Common myeloid progenitor, CD34-positive (primary cell): ENCODE measurements at regions not wholly inside any gene's neighbourhood (a gene's known extent, or its start where the extent isn't known, plus 50 kb on each side); places are given as distances from the start of the nearest gene placed in this dataset.

Experiments
- CTCF ChIA-PET: fragments of 350-600 bp; sonication (Branson Sonifier 250); formaldehyde crosslinking; loops from one replicate; lab custom pipeline; 2021; ENCODE audit warnings: antibody characterized with exemption; lab: Charles Lee
- POLR2A ChIA-PET: fragments of 350-600 bp; sonication (Branson Sonifier 250); formaldehyde crosslinking; loops from one replicate; lab custom pipeline; 2021; ENCODE audit warnings: antibody characterized with exemption; lab: Charles Lee
- DNase-seq, 3 donors: peaks; one replicate each; pipeline versions ENCODE4 v3.0.0 to v3.0.0-alpha.2; 2013
- H3K27ac ChIP-seq, 2 experiments: 1 replicate in 1 of 2; 2 replicates in 1 of 2; pipeline ENCODE4 v1.7.0; 2013; ENCODE audit warnings: inconsistent platforms in 2 of 2, low read length in 2 of 2, mild to moderate bottlenecking in 2 of 2, low read depth in 1 of 2, moderate library complexity in 1 of 2; ENCODE audit not compliant: severe bottlenecking in 2 of 2, insufficient read depth in 1 of 2, poor library complexity in 1 of 2
- H3K27me3 ChIP-seq, 5 experiments: replicated peaks in 2 of 5; 1 replicate in 3 of 5; 2 replicates in 2 of 5; pipeline versions ENCODE4 v1.6.1 to v1.7.0; 2013; ENCODE audit warnings: low read length in 4 of 5, mild to moderate bottlenecking in 2 of 5, moderate library complexity in 2 of 5, inconsistent platforms in 1 of 5; ENCODE audit not compliant: insufficient read depth in 5 of 5, control insufficient read depth in 4 of 5
- H3K36me3 ChIP-seq, 4 experiments: 1 replicate in 2 of 4; 2 replicates in 2 of 4; pipeline versions ENCODE4 v1.6.1 to v1.7.0; 2013; ENCODE audit warnings: low read length in 3 of 4, control low read depth in 1 of 4, mild to moderate bottlenecking in 1 of 4; ENCODE audit not compliant: control insufficient read depth in 4 of 4, insufficient read depth in 4 of 4
- H3K4me1 ChIP-seq, 4 experiments: 1 replicate in 3 of 4; 2 replicates in 1 of 4; pipeline versions ENCODE4 v1.6.1 to v1.7.1; 2013; ENCODE audit warnings: low read length in 3 of 4, mild to moderate bottlenecking in 3 of 4, control low read depth in 1 of 4, inconsistent platforms in 1 of 4, moderate library complexity in 1 of 4; ENCODE audit not compliant: control insufficient read depth in 4 of 4, insufficient read depth in 4 of 4; ENCODE audit errors: control extremely low read depth in 1 of 4
- H3K4me3 ChIP-seq, 7 experiments: 1 replicate in 4 of 7; 2 replicates in 3 of 7; pipeline versions ENCODE4 v1.5.1 to v1.7.0; 2013; ENCODE audit warnings: mild to moderate bottlenecking in 7 of 7, low read length in 6 of 7, moderate library complexity in 6 of 7, inconsistent platforms in 2 of 7, low read depth in 2 of 7, control low read depth in 1 of 7; ENCODE audit not compliant: insufficient read depth in 4 of 7, control insufficient read depth in 1 of 7; ENCODE audit errors: extremely low read depth in 1 of 7
- H3K9me3 ChIP-seq, 5 experiments: 1 replicate in 4 of 5; 2 replicates in 1 of 5; pipeline versions ENCODE4 v1.6.1 to v1.7.1; 2013; ENCODE audit warnings: low read length in 4 of 5, mild to moderate bottlenecking in 2 of 5, inconsistent platforms in 1 of 5, low read depth in 1 of 5, moderate library complexity in 1 of 5; ENCODE audit not compliant: control insufficient read depth in 4 of 5, insufficient read depth in 2 of 5; ENCODE audit errors: control extremely low read depth in 1 of 5
- WGBS: methylation state at CpG from one replicate; pipeline ENCODE4 v1.1.5; 2013; ENCODE audit not compliant: insufficient coverage; 5-methylcytosine and 5-hydroxymethylcytosine counted together

GRCh38 chr16:72394526-72394925 lies 222.6 kb upstream of the PMFBP1 start:
- ChIA-PET POLR2A (no interaction called here), CTCF (no interaction called here)

GRCh38 chr16:72389791-72390190 lies 217.8 kb upstream of the PMFBP1 start:
- Histone ChIP-seq H3K4me3 (no peak overlapping the region), H3K27ac (no peak overlapping the region), H3K9me3 (peaks cover 0 to 41% (median 3%) of the 10 kb centered on the region in 5 experiments), H3K4me1 (no peaks in the 10 kb centered on the region), H3K36me3 (peaks cover 2 to 26% (median 5%) of the 10 kb centered on the region in 4 experiments), H3K27me3 (no peaks in the 10 kb centered on the region)
- ChIA-PET POLR2A (no interaction called here), CTCF (no interaction called here)
- WGBS, result 100% methylated on average over 2 of the region's 3 CpGs
- DNase-seq, result no peak

More at GRCh38 chr16:72394526-72394925, 222.6 kb upstream of the PMFBP1 start:
- Histone ChIP-seq H3K4me1 (no peaks in the 10 kb centered on the region), H3K9me3 (peaks cover 0 to 15% (median 2%) of the 10 kb centered on the region in 5 experiments), H3K27me3 (no peaks in the 10 kb centered on the region), H3K4me3 (no peak overlapping the region), H3K27ac (no peak overlapping the region), H3K36me3 (peaks cover 0 to 5% (median 3%) of the 10 kb centered on the region in 4 experiments)
- DNase-seq, result no peak

- DNase-seq, result no peak
- H3K36me3 ChIP-seq, result peaks cover 2 to 26% (median 5%) of the 10 kb centered on the region in 4 experiments
- CTCF ChIA-PET, result no interaction called here
- H3K27ac ChIP-seq, result no peak overlapping the region
- H3K9me3 ChIP-seq, result peaks cover 0 to 35% (median 2%) of the 10 kb centered on the region in 5 experiments
- no peaks in the 10 kb centered on the region for H3K4me1 ChIP-seq
- POLR2A ChIA-PET, result no interaction called here
- H3K27me3 ChIP-seq, result no peaks in the 10 kb centered on the region
- no peak overlapping the region for H3K4me3 ChIP-seq
These were observed 216.1 kb upstream of the PMFBP1 start for GRCh38 chr16:72388007-72388406.

- Histone ChIP-seq H3K27ac (no peak overlapping the region), H3K4me3 (no peak overlapping the region), H3K4me1 (no peaks in the 10 kb centered on the region), H3K27me3 (no peaks in the 10 kb centered on the region), H3K36me3 (peaks cover under 1 to 22% (median 4%) of the 10 kb centered on the region in 4 experiments), H3K9me3 (peaks cover 0 to 39% (median under 1%) of the 10 kb centered on the region in 5 experiments)
- WGBS, result 100% methylated on average over 2 of the region's 5 CpGs
- CTCF ChIA-PET, result interaction anchor here (0.6 kb wide), 1 partner anchor 909 kb away, joined by 3 read pairs; no protein-coding TSS in a partner anchor
- DNase-seq, result no peak
- POLR2A ChIA-PET, result no interaction called here
These were observed 212.7 kb upstream of the PMFBP1 start for GRCh38 chr16:72384651-72385050.

GRCh38 chr16:72380283-72380682 lies 208.3 kb upstream of the PMFBP1 start:
- 100% methylated on average over 1 of the region's 1 CpG for WGBS
- Histone ChIP-seq H3K4me3 (no peak overlapping the region), H3K36me3 (peaks cover 0 to 2% (median 0%) of the 10 kb centered on the region in 4 experiments), H3K27me3 (no peaks in the 10 kb centered on the region), H3K9me3 (peaks cover 0 to 10% (median 0%) of the 10 kb centered on the region in 5 experiments), H3K27ac (no peak overlapping the region), H3K4me1 (no peaks in the 10 kb centered on the region)
- ChIA-PET POLR2A (no interaction called here), CTCF (no interaction called here)
- DNase-seq, result no peak

- no peak overlapping the region for H3K27ac ChIP-seq
- no peak for DNase-seq
- WGBS, result 100% methylated on average over 1 of the region's 2 CpGs
- ChIA-PET CTCF (no interaction called here), POLR2A (no interaction called here)
- H3K27me3 ChIP-seq, result no peaks in the 10 kb centered on the region
- no peaks in the 10 kb centered on the region for H3K4me1 ChIP-seq
- H3K4me3 ChIP-seq, result no peak overlapping the region
- no peaks in the 10 kb centered on the region for H3K9me3 ChIP-seq
- peaks cover 0 to 2% (median 0%) of the 10 kb centered on the region in 4 experiments for H3K36me3 ChIP-seq
These were observed 201.2 kb upstream of the PMFBP1 start for GRCh38 chr16:72373201-72373600.

GRCh38 chr16:72372087-72373045 lies 200.4 kb upstream of the PMFBP1 start:
- H3K27ac ChIP-seq, result no peak overlapping the region
- ChIA-PET CTCF (no interaction called here), POLR2A (no interaction called here)
- peaks cover 0 to 2% (median 0%) of the 10 kb centered on the region in 5 experiments for H3K9me3 ChIP-seq
- no peaks in the 10 kb centered on the region for H3K4me1 ChIP-seq
- WGBS, result 86% methylated on average over 14 of the region's 15 CpGs
- no peaks in the 10 kb centered on the region for H3K27me3 ChIP-seq
- H3K36me3 ChIP-seq, result no peaks in the 10 kb centered on the region
- DNase-seq, result no peak
- no peak overlapping the region for H3K4me3 ChIP-seq
